ENCODE measurements at regions not wholly inside any gene's neighbourhood (a gene's known extent, or its start where the extent isn't known, plus 50 kb on each side); places are given as distances from the start of the nearest gene placed in this dataset.

DNA sequence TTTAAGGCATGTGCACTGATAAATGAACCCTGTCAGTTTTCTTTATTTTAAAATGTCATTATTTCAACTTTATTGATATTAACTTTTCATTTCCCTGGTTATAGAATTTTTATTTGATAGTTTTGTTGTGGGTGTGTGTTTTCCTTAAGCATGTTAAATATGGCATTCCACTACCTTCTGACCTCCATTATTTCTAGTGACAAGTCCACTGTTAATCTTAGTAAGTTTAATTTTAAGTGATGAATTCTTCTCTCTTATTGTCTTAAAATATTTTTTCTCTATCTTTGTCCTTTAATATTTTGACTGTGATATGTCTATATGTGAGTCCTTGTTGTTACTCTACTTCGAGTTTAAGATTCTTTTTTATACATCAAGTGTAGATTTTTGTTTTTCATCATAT is 685.7 kb downstream of the GALR1 start:
- no peak overlapping the region for H3K27ac ChIP-seq (ENCODE audit: low read length, poor library complexity, severe bottlenecking)
- H4K8ac ChIP-seq (ENCODE audit: low read length): no peak overlapping the region
- H2BK5ac ChIP-seq (ENCODE audit: low read depth, low read length, poor library complexity, severe bottlenecking): no peak overlapping the region
- H3K27me3 ChIP-seq (ENCODE audit: control insufficient read depth in 1 of 2, insufficient read depth in 1 of 2, low read length in 2 of 2): no peaks in the 10 kb centered on the region
- H2AFZ ChIP-seq (ENCODE audit: low read depth, low read length): no peak overlapping the region
- H3K79me1 ChIP-seq (replicated peaks; ENCODE audit: low read length, poor library complexity, severe bottlenecking): no peaks in the 10 kb centered on the region
- H2BK120ac ChIP-seq (ENCODE audit: low read depth, low read length): no peak overlapping the region
- no peak overlapping the region for H3K23ac ChIP-seq (ENCODE audit: low read length in 2 of 2)
- H2AK5ac ChIP-seq (ENCODE audit: low read length, severe bottlenecking): no peak overlapping the region
- H3K14ac ChIP-seq (ENCODE audit: low read length in 2 of 2): no peak overlapping the region
- H3K36me3 ChIP-seq (ENCODE audit: control insufficient read depth in 1 of 2, insufficient read depth in 2 of 2, low read depth in 1 of 2, low read length in 2 of 2): no peaks in the 10 kb centered on the region
- no peak overlapping the region for H3K4me3 ChIP-seq (ENCODE audit: insufficient read depth in 1 of 2, low read depth in 1 of 2, low read length in 2 of 2)
- no peak overlapping the region for H2BK15ac ChIP-seq (ENCODE audit: low read depth, poor library complexity, severe bottlenecking)
- WGBS: no CpG with 5 or more reads among the region's 1 CpG
- no peak overlapping the region for H3K4me2 ChIP-seq (ENCODE audit: low read length, poor library complexity, severe bottlenecking)
- no peak overlapping the region for H4K91ac ChIP-seq (ENCODE audit: low read length)
- no peak overlapping the region for H2BK12ac ChIP-seq (ENCODE audit: low read length in 2 of 2)
- no peak overlapping the region for H3K4ac ChIP-seq (ENCODE audit: low read depth in 1 of 2, low read length in 2 of 2)
- H3K4me1 ChIP-seq (ENCODE audit: control insufficient read depth, insufficient read depth, low read depth, low read length): no peaks in the 10 kb centered on the region
- peaks cover 26% of the 10 kb centered on the region for H3K9me3 ChIP-seq (ENCODE audit: control insufficient read depth, low read length)
- H3K9ac ChIP-seq (ENCODE audit: low read length): no peak overlapping the region
- H3K18ac ChIP-seq (ENCODE audit: low read depth in 1 of 2, low read length in 2 of 2): no peak overlapping the region
- no peak for DNase-seq

DNA sequence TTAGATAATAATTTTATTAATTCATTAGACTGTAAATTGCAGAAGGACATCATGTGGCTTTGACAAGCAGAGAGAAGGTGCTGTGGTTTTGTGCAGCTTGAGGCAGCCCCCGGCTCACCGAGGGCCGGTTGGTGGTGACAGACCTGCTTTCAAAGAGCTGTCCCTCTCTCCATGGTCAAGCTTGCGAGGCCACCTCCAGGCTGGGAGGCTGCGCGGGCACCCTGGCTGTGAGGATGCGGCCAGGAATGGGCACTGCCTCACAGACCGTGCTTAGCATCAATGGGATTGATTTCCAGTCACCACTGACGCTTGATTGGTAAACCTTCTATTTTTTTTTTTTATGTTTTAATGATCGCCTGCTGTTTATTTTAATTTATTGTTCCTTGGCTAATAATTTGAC is 690.9 kb downstream of the GALR1 start:
- no peak overlapping the region for H3K14ac ChIP-seq (ENCODE audit: low read length in 2 of 2)
- H3K23ac ChIP-seq (ENCODE audit: low read length in 2 of 2): no peak overlapping the region

DNA sequence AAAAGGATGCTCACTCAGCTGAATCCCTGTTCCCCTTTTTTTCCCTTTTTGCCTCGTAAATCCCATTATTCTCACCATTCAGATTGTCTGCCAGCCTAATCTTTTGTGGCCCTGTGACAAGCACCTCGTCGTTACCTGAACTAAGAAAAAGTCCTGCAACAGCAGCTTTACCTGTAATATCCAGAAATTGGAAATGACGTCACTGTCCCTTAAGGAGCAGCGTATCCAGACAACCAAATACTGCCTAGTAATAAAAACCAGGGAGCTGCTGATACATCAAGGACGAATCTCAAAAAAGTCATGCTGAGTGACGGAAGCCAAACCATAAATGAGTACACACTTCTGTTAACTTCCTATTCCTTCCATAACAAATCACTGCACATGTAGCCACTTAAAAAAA is 694.9 kb downstream of the GALR1 start:
- Histone ChIP-seq H3K23ac (ENCODE audit: low read length in 2 of 2) (no peak overlapping the region), H3K27me3 (ENCODE audit: control insufficient read depth in 1 of 2, insufficient read depth in 1 of 2, low read length in 2 of 2) (no peaks in the 10 kb centered on the region), H2AFZ (ENCODE audit: low read depth, low read length) (no peak overlapping the region), H3K79me1 (replicated peaks; ENCODE audit: low read length, poor library complexity, severe bottlenecking) (no peaks in the 10 kb centered on the region), H3K18ac (ENCODE audit: low read depth in 1 of 2, low read length in 2 of 2) (no peak overlapping the region), H3K9ac (ENCODE audit: low read length) (no peak overlapping the region), H3K36me3 (ENCODE audit: control insufficient read depth in 1 of 2, insufficient read depth in 2 of 2, low read depth in 1 of 2, low read length in 2 of 2) (no peaks in the 10 kb centered on the region), H2BK12ac (ENCODE audit: low read length in 2 of 2) (no peak overlapping the region), H3K9me3 (ENCODE audit: control insufficient read depth, low read length) (no peaks in the 10 kb centered on the region), H3K4me3 (ENCODE audit: insufficient read depth in 1 of 2, low read depth in 1 of 2, low read length in 2 of 2) (no peak overlapping the region), H3K4ac (ENCODE audit: low read depth in 1 of 2, low read length in 2 of 2) (no peak overlapping the region), H2BK15ac (ENCODE audit: low read depth, poor library complexity, severe bottlenecking) (no peak overlapping the region), H2BK5ac (ENCODE audit: low read depth, low read length, poor library complexity, severe bottlenecking) (no peak overlapping the region), H3K14ac (ENCODE audit: low read length in 2 of 2) (no peak overlapping the region), H3K27ac (ENCODE audit: low read length, poor library complexity, severe bottlenecking) (no peak overlapping the region), H3K4me1 (ENCODE audit: control insufficient read depth, insufficient read depth, low read depth, low read length) (no peaks in the 10 kb centered on the region), H3K4me2 (ENCODE audit: low read length, poor library complexity, severe bottlenecking) (no peak overlapping the region), H4K91ac (ENCODE audit: low read length) (no peak overlapping the region), H2AK5ac (ENCODE audit: low read length, severe bottlenecking) (no peak overlapping the region), H4K8ac (ENCODE audit: low read length) (no peak overlapping the region), H2BK120ac (ENCODE audit: low read depth, low read length) (no peak overlapping the region)
- 72% methylated on average over 7 of the region's 7 CpGs for WGBS
- no peak for DNase-seq

More for the DNA sequence above, 690.9 kb downstream of the GALR1 start:
- no peak for DNase-seq
- Histone ChIP-seq H3K4me1 (ENCODE audit: control insufficient read depth, insufficient read depth, low read depth, low read length) (no peaks in the 10 kb centered on the region), H2BK12ac (ENCODE audit: low read length in 2 of 2) (no peak overlapping the region), H3K18ac (ENCODE audit: low read depth in 1 of 2, low read length in 2 of 2) (no peak overlapping the region), H2BK120ac (ENCODE audit: low read depth, low read length) (no peak overlapping the region), H3K4me3 (ENCODE audit: insufficient read depth in 1 of 2, low read depth in 1 of 2, low read length in 2 of 2) (no peak overlapping the region), H3K36me3 (ENCODE audit: control insufficient read depth in 1 of 2, insufficient read depth in 2 of 2, low read depth in 1 of 2, low read length in 2 of 2) (no peaks in the 10 kb centered on the region), H3K79me1 (replicated peaks; ENCODE audit: low read length, poor library complexity, severe bottlenecking) (no peaks in the 10 kb centered on the region), H3K4ac (ENCODE audit: low read depth in 1 of 2, low read length in 2 of 2) (no peak overlapping the region), H4K91ac (ENCODE audit: low read length) (no peak overlapping the region), H2BK15ac (ENCODE audit: low read depth, poor library complexity, severe bottlenecking) (no peak overlapping the region), H2AFZ (ENCODE audit: low read depth, low read length) (no peak overlapping the region), H2AK5ac (ENCODE audit: low read length, severe bottlenecking) (no peak overlapping the region), H4K8ac (ENCODE audit: low read length) (no peak overlapping the region), H3K9ac (ENCODE audit: low read length) (no peak overlapping the region), H3K9me3 (ENCODE audit: control insufficient read depth, low read length) (peaks cover 22% of the 10 kb centered on the region), H3K27ac (ENCODE audit: low read length, poor library complexity, severe bottlenecking) (no peak overlapping the region), H3K4me2 (ENCODE audit: low read length, poor library complexity, severe bottlenecking) (no peak overlapping the region), H3K27me3 (ENCODE audit: control insufficient read depth in 1 of 2, insufficient read depth in 1 of 2, low read length in 2 of 2) (no peaks in the 10 kb centered on the region), H2BK5ac (ENCODE audit: low read depth, low read length, poor library complexity, severe bottlenecking) (no peak overlapping the region)
- 83% methylated on average over 8 of the region's 10 CpGs for WGBS

DNA sequence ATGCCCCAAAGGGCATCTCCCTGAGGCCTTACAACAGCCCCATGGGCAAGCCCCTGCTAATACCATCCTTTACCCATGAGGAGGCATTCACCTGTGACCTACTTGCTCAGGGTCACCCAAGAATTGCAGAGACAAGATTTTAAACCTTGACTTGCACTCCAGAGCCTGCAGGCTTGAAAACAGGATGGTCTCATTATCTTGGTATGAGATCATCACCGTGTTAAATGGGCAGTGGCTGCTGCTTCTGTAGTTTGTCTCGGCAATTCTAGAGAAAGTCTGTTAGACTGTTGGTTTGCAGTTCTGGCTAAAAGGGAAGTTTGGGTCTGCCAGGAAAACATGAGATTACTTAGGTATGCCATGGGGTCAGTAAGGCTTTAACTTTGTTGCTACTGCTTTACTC is 698.9 kb downstream of the GALR1 start:
- no peak overlapping the region for H3K9ac ChIP-seq (ENCODE audit: low read length)
- H2BK120ac ChIP-seq (ENCODE audit: low read depth, low read length): no peak overlapping the region
- H3K4me2 ChIP-seq (ENCODE audit: low read length, poor library complexity, severe bottlenecking): no peak overlapping the region
- H4K8ac ChIP-seq (ENCODE audit: low read length): no peak overlapping the region
- 51% methylated on average over 2 of the region's 2 CpGs for WGBS
- H2AK5ac ChIP-seq (ENCODE audit: low read length, severe bottlenecking): no peak overlapping the region
- no peaks in the 10 kb centered on the region for H3K27me3 ChIP-seq (ENCODE audit: control insufficient read depth in 1 of 2, insufficient read depth in 1 of 2, low read length in 2 of 2)
- H3K27ac ChIP-seq (ENCODE audit: low read length, poor library complexity, severe bottlenecking): no peak overlapping the region
- H2BK12ac ChIP-seq (ENCODE audit: low read length in 2 of 2): no peak overlapping the region
- H3K36me3 ChIP-seq (ENCODE audit: control insufficient read depth in 1 of 2, insufficient read depth in 2 of 2, low read depth in 1 of 2, low read length in 2 of 2): no peaks in the 10 kb centered on the region
- H3K14ac ChIP-seq (ENCODE audit: low read length in 2 of 2): no peak overlapping the region
- H3K4me1 ChIP-seq (ENCODE audit: control insufficient read depth, insufficient read depth, low read depth, low read length): no peaks in the 10 kb centered on the region
- no peak overlapping the region for H2AFZ ChIP-seq (ENCODE audit: low read depth, low read length)
- no peaks in the 10 kb centered on the region for H3K79me1 ChIP-seq (replicated peaks; ENCODE audit: low read length, poor library complexity, severe bottlenecking)
- H3K18ac ChIP-seq (ENCODE audit: low read depth in 1 of 2, low read length in 2 of 2): no peak overlapping the region
- H3K4me3 ChIP-seq (ENCODE audit: insufficient read depth in 1 of 2, low read depth in 1 of 2, low read length in 2 of 2): no peak overlapping the region
- H2BK5ac ChIP-seq (ENCODE audit: low read depth, low read length, poor library complexity, severe bottlenecking): no peak overlapping the region
- DNase-seq: no peak
- no peak overlapping the region for H2BK15ac ChIP-seq (ENCODE audit: low read depth, poor library complexity, severe bottlenecking)
- H4K91ac ChIP-seq (ENCODE audit: low read length): no peak overlapping the region
- H3K23ac ChIP-seq (ENCODE audit: low read length in 2 of 2): no peak overlapping the region
- no peak overlapping the region for H3K4ac ChIP-seq (ENCODE audit: low read depth in 1 of 2, low read length in 2 of 2)
- H3K9me3 ChIP-seq (ENCODE audit: control insufficient read depth, low read length): no peaks in the 10 kb centered on the region

Measured in mesenchymal stem cell (in vitro differentiated cells and primary cell).